Hematopoietic multipotent progenitor cell (in vitro differentiated cells): ENCODE measurements at regions not wholly inside any gene's neighbourhood (a gene's known extent, or its start where the extent isn't known, plus 50 kb on each side); places are given as distances from the start of the nearest gene placed in this dataset.

ENCODE experiments used
- DNase-seq, 3 donors: peaks; one replicate each; pipeline ENCODE4 v3.0.0-alpha.2; 2011 to 2015; ENCODE audit warnings: low read depth in 2 of 3, low spot score in 2 of 3

DNA sequence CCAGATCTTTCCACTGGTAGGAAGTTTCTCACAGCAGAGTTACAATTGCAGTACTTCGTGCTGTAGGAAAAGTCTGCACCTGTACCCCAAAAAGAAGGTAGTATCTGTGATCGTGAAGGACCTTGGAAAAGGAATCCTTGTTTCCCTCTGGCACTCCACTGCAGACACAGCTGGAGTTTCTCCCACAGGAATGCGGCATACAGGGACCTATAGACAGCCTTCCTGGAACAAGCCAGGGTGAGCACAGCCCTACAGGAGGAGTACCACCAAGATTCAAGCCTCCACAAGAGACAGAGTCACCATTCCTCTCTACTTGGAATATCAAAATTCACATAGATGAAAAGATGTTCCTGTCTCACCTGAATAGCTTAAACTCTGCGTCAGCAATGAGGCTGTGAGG lies 372.4 kb downstream of the CMPK2 start:
- no peak for DNase-seq

DNA sequence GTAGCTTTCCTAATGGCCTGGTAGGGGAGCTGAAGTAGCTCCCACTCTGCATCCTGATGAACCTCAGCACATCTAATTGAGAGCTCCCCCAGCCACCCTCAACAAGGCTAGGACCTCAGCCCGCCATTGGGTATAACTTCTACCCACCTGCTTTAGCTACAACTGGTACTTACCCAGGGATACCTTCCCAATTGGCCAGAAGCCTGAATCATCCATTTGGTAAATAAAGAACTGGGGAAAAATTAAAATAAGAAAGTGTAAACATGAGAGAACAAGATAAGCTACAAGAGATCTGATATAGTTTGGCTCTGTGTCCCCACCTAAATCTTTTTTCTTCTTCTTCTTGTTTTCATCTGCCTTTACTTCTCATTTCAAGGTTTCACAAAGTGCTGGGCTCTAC lies 372.0 kb downstream of the CMPK2 start:
- DNase-seq = no peak

- no peak for DNase-seq
Measured at GRCh38 chr2:6495466-6495865, 370.2 kb downstream of the CMPK2 start.

DNA sequence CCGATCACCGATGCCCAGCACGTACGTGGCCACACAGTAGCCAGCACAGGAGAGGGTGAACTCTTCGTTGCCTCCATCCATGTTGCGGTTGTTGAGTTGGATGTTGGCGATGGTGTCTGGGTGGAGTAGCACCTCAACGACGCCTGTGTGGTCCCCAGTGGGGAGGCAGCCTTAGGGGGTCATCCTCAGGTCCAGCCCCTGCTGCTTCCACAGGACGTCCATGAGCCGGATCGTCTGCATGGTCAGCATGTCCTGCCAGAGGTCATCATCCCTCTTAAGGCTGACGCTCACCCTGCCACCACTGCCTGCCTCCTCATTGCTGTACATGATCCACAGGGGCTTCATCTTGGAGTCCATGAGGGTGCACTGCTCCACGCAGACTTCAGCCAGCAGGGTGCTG lies 369.3 kb downstream of the CMPK2 start:
- no peak for DNase-seq

- no peak for DNase-seq
Measured at GRCh38 chr2:6497048-6497447, 368.7 kb downstream of the CMPK2 start.

- DNase-seq = no peak
Measured at GRCh38 chr2:6498841-6499240, 366.9 kb downstream of the CMPK2 start.

GRCh38 chr2:6499691-6500090 lies 366.0 kb downstream of the CMPK2 start:
- no peak for DNase-seq

GRCh38 chr2:6506361-6506794 lies 359.3 kb downstream of the CMPK2 start:
- peak in 2 of 3 donors; percentile 0 to 1 for DNase-seq

GRCh38 chr2:6506859-6507258 lies 358.8 kb downstream of the CMPK2 start:
- DNase-seq = no peak

- no peak for DNase-seq
Measured at GRCh38 chr2:6510532-6510931, 355.2 kb downstream of the CMPK2 start.

DNA sequence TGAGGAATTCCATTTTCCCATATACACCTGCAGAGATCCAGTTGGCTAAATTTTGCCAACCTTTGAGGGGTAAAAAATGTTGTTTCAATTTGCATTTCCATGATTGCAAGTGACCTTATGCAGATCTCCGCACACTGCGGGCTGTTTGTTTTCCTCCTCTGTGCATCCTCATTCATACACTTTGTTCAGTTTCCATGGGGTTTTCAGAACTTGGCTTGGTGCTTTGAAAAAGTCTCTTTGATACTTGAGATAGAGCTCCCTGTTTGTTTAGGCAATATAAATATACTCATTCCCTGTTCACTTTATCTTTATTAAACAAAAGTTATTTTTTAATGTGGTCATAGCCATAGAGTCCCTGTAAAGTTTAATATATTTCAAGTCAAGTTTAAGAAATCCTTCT lies 353.1 kb downstream of the CMPK2 start:
- DNase-seq = no peak

- DNase-seq = no peak
Measured at GRCh38 chr2:6516674-6517073, 349.0 kb downstream of the CMPK2 start.

DNA sequence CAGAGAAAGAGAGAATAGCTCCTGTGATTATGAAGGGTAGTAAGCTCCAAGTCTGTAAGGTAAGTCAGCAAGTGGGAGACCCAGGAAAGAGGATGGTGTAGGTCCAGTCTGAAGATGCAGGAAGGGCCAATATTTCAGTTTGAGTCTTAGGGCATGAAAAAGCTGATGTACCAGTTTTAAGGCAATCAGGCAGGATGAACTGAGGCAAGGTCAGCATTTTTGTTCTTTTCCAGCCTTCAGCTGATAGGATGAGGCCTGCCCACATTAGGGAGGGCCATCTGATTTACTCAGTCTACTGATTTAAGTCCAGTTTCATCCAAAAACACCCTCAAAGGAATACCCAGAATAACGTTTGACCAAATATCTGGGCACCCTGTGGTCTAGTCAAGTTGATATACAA lies 347.3 kb downstream of the CMPK2 start:
- no peak for DNase-seq

DNA sequence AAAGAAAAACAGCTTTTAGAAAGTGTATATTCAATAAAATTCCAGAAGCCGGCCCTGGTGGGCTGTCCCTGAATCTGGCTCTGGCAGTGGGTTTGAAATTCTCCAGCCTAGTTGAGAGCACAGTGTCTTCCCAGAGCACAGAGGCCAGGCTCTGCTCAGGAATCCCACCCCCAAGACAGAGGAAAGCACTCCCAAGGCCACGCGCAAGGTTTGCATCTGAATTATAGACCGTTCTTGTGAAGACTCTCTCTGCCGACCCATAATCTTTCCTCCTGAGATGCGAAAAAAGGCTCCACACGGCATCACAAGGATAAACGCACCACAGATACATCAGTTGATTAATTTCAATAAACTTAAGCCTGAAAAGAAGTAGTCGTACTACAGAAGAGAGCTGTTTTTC lies 342.2 kb downstream of the CMPK2 start:
- DNase-seq = no peak

DNA sequence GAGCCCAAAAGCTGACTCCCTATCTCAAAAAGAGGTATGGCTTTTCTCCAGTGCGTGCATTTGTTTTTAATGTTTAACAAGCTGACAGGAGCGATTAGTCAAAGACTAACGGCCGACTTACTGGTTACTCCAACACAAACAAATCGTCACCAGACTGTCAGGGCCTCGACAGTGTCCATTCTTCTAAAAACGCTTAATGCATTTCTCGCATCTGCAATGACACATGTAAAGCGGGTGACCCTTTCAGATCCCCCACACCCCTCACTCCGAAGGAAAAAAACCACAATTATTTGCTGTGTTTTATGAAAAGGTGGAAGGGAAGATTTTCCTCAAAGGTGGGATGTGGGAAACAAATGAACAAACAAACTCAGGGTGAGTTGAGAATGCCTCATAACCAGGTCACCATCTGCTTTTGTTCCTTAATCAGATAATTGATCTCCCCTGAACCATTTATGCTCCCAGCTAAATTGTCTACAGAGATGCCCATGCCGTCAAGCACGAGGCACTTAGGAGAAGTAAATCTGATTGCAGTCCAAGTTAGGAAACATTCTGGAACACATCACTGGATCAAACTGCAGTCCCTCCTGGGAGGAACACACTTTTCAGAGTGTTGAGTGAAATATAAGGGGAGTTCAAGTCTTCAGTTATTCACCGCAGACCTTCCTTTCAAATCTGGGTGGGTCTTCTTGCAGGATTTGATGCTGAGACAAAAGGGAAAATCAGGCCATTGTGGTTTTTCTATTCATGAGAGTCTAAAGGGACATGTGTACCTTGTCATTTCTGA lies 340.8 kb downstream of the CMPK2 start:
- no peak for DNase-seq

DNA sequence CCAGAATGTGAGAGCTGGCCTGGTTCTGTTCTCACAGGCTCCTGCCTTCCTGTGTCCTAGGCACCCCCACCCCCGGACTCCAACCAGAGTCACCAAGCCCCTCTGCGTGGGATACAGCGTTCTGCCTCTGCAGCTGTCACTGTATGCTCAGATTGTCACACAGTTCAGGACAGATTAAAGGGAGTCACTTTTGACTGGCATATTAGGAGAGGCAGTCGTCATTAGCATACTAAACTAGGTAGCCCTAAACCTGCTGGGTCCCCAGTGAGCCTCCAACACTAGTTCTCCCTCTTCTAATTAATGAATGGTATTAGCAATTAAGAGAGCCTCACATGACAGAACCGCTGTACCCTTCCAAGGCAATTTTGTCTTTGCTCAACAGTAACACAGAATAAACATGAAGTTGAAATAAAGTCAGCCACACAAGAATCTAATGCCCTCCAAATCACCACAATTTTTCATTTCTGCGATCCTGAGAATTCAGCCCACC lies 340.2 kb downstream of the CMPK2 start:
- no peak for DNase-seq

- DNase-seq = peak in 2 of 3 donors; percentile 6 to 16
Measured at GRCh38 chr2:6526093-6526824, 339.4 kb downstream of the CMPK2 start.

DNA sequence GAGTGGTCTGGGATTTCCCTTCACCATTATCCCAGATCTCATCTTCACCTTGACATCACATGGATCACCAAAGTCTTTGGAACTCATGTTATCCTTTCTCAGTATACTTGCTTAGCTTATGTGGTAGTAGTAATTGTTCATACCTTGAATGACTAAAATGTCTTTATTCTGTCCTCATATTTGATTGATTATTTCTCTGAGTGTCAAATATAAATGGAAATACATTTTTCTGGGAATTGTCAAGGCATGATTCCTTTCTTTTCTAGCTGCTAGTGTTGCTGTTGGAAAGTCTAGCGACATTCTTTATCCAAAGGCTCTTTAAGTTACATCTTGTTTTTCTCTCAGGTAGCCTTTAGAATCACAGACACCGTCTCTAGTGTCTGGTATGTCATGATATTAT lies 334.4 kb downstream of the CMPK2 start:
- DNase-seq = no peak

- DNase-seq = no peak
Measured at GRCh38 chr2:6535572-6535971, 330.1 kb downstream of the CMPK2 start.

- no peak for DNase-seq
Measured at GRCh38 chr2:6538607-6539006, 327.1 kb downstream of the CMPK2 start.

DNA sequence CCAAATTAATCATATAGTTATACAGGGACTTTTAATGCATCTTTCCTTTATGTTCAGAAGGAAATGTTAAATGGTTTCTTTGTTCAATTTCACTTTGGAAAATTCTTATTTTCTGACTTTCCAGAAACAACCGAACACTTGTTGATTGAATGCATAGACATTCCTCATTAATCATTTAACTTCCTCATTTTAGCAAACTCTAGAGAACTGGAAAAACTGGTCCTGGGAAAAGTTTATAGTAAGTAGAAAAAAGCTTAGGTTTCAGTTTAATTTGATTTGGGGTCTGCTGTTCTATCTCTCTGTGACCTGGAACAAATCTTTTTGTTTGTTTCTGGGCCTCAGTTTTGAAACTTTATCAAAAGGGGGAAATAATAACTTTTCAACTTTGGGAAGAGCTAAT lies 320.4 kb downstream of the CMPK2 start:
- DNase-seq = no peak

- DNase-seq = no peak
Measured at GRCh38 chr2:6545795-6546194, 319.9 kb downstream of the CMPK2 start.
